HuH-7.5 (cell line): ENCODE measurements at regions not wholly inside any gene's neighbourhood (a gene's known extent, or its start where the extent isn't known, plus 50 kb on each side); places are given as distances from the start of the nearest gene placed in this dataset.
"Not testable (repeated sequence)": the region's sequence is repeated elsewhere in the genome, so short reads cannot be mapped to it uniquely, and the experiment has no call there.

Source experiments
- DNase-seq: peaks from one replicate; pipeline ENCODE4 v3.0.0; 2011; ENCODE audit warnings: low spot score

DNA sequence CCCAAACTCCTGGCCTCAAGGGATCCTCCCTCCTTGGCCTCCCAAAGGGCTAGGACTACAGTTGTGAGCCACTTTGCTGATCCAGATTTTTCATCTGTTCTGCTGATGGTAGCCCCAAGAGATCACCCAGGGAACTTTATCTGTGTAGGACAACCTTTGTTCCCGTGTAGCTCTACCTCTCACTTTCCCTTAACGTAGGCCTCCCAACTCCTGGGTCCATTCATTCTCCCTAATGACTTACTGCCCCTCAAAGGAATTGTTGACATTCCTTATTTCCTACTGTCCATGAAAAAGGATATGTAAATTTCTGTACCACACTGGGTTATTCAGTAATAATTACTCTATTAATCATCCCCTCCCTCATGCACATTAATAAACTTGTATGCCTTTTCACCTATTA, 51.0 kb upstream of the PHF24 start:
- DNase-seq: no peak

DNA sequence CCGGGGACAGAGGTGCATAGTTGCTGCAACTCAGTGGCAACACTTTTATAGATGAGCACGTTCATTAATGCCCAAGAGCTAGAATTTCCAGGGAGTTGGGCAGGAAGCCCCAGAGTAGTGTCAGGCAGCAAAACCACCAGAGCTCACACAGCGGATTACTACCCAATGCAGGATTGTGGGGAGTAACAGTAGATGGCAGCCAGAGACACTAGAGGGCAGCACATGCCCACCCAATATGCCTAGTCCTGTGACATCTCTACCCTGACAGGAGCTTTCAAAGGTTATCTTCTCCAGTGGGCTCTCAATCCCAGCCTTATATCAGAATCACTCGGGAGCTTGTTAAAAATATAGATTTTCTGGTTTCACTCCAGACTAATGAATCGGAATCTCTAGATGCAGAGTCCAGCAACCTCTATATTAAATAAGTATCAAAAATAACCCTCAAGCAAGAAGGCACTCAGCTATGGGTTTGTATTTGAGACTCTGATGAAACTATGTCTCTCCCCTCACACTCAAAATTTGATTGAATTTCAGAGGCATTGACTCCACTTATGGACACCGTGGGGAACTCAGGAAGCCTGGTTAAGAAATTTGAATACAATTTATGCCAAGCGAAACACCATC, 58.4 kb upstream of the PHF24 start:
- peak; percentile 41 for DNase-seq

DNA sequence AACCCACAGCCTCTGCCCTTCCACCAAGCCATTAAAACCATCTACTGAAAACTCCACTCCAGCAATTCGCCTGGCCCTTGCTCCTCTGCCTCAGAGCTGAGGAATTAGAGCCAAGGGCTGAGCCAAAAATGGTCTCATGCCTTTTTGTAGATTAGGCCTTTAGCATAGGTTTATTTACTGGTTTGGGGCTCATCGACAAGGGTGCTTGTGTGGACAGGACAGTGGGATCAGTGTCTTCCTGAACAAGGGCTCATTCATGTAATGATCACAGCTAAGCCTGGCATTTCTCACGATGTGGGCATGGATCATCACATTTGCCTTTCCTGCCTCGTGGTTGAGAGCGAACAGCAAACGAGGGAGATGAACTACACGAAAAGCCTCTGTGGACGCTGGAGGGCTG, 59.2 kb upstream of the PHF24 start:
- no peak for DNase-seq

DNA sequence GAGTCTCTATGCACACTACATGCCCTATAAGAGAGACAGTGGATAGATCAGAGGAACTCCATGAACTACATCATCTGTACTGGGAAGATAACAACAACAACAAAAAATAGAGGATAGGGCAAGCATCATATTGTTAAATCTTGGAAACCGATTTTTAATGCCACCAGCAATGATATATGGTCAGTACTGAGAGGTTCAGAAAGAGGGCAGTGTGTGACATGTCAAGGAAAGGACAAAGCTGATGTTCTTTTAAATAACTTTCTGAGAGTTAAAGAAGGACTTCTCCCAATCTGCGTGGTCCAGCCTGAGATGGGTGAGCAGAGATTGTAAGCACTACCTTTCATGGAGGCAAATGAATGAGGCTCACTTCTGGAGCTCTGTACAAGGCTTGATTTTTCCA, 62.0 kb upstream of the PHF24 start:
- DNase-seq: no peak

DNA sequence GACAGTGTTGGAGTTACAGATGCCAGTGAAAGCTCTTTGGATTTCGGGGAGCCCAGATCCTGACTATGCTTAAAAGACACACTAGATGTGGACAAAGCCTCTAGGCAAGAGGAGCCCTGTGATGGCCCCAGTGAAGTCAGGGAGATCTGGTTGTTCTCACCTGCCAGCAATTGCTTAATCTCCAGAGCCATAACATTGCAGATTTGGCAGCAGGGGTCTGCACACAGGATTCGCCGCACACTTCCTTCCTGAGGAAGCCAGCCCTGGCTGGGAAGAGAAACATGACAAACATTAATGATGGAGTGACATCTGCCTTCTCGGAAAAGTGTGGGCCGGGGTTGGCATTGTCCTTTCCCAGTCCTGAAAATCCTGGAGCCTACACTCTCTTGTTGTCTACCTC, 65.2 kb upstream of the PHF24 start:
- DNase-seq: no peak

DNA sequence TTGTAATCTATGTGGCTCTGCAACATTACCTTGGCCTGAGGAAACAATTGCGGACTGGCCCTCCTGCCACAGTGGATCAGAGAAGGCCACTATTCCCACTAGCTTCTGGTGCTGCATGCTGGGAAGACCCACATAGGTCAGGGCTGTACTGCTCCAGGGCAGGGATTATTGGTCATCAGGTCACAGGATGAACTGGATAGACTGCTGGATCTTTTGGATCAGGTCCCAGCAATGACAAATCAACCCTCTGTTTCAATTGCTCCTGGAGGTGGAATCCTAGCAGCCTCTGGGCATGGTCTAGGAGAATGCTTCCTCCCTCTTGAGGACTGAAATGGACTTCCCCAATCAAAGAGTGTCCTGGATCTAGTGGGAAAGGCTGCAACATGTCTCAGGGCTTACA, 66.7 kb upstream of the PHF24 start:
- no peak for DNase-seq

DNA sequence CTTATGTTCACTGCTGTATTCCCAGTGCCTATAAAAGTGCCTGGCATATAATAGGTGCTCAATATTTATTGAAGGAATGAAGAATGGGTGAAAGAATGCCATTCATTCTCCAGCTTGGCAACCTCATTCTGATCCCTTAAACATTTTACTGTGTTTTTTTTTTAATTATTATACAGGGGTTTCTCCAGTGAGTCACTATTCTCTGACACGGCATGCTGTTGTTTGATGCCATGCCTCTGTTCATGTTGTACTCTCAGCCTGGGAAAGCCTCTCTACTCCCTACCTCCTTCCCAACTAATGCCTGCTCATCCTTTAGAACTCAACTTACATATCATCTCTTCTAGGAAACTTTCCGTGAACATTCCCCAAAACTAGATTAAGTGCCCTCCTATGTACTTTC, 70.2 kb upstream of the PHF24 start:
- DNase-seq: no peak

DNA sequence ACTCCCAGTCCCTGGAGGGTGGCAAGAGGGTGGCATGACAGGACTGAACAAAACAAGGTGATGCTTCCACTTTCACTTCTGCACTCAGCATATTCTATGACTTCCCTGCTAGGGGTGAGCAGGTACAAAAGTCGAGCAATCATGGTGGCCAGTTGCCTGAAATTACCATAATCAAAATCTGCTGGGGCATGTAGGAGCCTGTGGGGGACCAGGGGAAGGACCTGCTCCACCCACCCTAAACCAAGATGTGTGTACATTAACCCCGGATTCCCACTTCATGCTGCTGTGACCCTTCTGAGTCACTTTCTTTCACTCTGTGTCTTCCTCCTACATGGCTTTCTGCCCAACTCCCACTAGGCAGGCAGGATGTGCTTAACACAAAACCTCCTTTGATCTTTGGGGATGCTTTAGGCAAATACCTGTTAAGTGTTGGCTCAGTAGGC, 73.3 kb upstream of the PHF24 start:
- DNase-seq: no peak

DNA sequence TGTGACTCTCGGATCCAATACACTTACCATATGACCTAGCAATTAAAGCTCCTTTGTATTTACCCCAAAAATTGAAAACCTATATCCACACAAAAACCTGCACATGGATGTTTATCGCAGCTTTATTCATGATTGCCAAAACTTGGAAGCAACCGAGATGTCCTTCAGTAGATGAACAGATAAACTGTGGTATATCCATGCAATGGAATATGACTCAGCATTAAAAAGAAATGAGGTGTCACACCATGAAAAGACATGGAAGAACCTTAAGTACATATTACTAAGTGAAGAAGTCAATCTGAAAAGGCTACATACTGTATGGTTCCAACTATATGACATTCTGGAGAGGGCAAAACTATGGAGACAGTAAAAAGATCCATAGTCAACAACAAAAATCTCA, 82.0 kb upstream of the PHF24 start:
- no peak for DNase-seq

DNA sequence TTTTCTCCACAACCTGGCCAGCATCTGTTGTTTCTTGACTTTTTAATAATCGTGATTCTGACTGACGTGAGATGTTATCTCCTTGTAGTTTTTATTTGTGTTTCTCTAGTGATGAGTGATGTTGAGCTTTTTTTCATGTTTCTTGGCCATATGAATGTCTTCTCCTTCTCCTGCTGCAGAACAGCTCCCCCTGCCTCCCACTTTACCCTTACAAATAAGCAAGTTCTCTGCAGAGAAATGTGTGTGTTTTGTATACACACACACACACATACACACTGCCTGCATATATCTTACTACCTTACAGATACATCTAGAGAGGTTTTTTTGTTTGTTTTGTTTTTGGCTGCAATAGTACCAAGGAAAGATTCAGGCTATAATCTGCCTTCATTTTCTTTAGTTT, 88.7 kb upstream of the PHF24 start:
- no peak for DNase-seq

DNA sequence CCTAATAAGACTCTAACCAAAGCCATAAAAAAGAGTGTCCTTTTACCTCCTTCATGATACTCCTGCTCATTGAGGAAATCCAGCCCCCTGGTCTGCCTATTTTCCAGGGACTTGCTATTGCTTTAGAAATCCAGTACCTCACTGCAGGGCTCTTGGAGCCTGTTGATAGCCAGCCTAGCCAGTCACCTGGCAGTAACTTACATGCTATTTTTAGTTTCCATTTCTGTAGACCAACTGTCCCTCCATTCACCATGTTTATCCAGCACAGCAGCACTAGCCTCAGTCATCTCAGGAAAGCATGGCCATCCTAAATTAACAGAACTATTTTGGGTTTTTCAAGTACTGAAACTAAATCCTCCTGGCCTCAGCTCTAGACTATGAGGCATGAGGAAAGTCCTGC, 91.5 kb upstream of the PHF24 start:
- DNase-seq: no peak

DNA sequence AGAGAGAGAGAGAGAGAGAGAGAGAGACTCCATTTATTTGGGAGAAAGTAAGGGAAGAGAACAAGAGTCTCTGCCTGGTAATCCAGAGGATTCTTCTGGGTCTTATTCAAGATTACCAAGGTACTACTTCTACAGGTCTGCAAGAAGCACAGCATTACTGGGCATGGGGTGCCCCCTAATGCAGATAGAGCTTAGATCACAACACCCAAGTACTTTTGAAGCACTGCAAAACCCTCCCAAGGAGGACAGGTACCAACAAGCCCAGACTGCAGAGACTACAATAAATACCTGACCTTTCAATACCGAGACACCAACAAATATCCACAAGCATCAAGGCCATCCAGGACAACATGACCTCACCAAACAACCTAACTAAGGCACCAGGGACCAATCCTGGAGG, 94.7 kb upstream of the PHF24 start:
- no peak for DNase-seq

DNA sequence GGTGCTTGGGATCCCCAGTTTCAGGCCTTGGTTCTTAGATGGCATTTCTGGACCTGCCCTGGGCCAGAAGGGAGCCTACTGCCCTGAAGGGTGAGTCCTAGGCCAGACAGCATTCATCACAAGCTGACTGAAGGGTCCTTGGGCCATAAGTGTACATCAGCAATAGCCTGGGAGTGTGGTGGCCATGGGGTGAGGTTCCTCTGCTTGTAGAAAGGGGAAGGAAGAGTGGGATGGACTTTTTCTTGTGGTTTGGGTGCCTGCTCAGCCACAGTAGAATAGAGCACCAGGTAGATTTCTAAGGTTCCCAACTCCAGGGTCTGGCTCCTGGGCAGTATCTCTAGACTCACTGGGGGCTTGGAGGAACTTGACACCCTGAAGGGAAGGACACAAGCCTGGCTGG, 95.2 kb upstream of the PHF24 start:
- DNase-seq: no peak

DNA sequence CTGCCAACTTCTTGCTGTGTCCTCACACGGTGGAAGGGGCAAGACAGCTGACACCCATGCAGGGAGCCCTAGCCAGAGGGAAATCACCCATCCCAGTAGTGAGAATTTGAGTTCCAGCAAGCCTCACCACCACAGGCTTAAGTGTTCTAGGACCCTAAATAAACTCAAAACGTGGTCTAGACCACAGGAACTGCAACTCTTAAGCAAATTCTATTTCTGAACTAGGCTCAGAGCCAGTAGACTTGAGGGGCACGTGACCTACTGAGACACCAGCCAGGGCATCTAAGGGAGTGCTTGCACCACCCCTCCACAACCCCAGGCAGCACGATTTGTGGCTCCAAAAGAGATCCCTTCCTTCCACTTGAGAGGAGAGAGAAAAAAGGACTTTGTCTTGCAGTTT, 96.0 kb upstream of the PHF24 start:
- DNase-seq: no peak

DNA sequence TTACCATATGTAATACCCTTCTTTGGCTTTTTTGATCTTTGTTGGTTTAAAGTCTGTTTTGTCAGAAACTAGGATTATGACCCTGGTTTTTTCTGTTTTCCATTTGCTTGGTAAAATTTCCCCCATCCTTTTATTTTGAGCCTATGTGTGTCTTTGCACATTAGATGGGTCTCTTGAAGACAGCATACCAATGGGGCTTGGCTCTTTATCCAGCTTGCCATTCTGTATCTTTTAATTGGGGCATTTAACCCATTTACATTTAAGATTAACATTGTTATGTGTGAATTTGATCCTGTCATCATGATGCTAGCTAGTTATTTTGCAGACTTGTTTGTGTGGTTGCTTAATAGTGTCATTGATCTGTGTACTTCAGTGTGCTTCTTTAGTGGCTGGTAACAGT, 103.1 kb upstream of the PHF24 start:
- not testable (repeated sequence) for DNase-seq

DNA sequence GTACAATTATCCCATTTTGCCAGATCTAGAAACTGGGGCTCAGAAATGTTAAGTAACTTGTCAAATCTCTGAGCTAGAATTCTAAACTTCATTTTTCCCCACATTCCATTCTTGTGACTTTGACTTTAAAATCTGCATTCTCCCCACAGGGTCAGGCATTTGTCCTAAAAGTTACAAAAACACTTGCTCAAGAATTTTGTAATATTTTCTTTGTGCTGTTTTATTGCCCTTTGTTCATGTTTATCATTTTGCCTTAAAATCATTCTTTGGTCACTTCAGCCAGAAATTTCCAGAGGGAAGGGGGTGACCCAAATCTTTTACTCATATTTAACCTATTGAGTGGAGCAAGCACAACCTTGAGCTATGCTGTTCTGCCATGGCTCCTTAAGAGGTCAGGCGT, 120.1 kb upstream of the CCL21 start:
- no peak for DNase-seq

DNA sequence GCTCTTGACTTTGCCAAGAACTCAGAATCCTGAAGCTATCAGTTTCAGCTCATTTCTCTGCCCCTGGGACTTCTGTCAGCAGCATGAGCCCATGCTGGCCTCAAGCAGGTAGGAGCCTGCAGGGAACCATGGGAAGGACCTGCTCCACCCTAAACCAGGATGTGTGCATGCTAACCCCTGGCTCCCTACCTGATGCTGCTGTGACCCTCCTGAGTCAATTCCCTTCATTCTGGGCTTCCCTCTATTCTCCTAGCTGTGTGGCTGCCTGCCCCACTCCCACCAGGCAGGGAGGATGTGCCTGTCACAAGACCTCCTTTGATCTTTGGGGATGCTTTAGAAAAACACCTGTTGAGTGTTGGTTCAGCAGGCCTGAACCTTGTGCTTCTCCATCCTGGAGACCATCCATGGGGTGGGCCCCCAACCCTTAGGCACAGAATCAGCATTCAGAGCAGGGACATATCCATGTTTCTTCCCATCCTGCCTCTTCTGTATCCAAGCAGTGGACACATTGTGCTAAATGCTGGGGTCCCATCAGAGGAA, 117.1 kb upstream of the CCL21 start:
- DNase-seq: no peak

DNA sequence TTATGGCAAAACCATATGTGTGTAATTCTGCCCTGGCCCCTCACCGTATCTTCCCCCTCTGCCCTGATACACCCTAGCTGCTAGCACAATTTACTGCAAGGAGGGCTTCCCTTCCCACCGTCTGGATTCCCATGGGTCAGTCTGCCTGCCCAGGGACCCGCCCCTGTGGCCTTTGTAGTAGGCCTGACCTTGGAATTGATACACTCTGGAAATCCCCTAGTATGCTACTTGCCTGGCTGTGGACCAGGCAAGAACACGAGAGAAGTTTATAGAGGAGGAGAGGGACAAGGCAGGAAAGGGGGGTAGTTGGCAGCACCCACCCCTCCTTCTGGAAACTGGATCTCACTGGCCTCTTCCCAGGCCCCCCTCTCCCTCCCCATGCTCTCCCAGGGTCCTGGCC, 115.8 kb upstream of the CCL21 start:
- DNase-seq: no peak

DNA sequence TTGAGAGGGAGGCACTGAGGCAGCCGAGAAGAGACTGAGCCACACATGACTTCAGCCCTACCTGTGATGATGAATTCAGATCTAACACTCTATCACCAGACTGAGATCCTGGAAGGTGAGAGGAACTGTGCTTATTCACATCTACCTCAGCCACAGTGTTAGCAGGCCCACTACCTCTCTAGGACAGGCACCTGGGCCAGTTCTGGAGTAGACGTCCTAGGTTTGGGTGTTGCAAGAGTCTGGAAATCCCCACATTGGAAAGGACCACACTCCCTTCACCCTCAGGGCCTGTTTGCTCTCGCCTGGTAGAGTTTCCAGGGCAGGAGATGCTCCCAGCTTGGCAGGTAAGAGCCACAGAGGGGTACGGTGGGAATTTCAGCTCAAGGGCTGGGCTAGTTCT, 113.8 kb upstream of the CCL21 start:
- DNase-seq: no peak

DNA sequence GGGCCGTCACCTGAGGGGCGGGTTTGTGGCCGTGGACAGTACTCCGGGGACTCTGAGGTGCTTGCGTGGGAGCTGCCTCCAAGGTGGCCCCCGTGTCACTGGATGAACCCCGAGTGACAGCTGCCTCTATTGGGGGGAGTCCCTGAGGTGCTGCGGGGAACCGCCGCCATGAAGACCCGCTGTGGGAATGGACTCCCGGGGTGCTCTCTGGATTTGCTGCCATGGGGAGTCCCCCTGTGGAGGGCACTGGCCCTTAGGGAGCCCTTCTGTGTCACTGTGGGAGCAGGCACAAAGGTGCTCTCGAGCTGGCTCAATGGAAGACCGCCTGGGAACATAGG, 100.2 kb upstream of the CCL21 start:
- no peak for DNase-seq

DNA sequence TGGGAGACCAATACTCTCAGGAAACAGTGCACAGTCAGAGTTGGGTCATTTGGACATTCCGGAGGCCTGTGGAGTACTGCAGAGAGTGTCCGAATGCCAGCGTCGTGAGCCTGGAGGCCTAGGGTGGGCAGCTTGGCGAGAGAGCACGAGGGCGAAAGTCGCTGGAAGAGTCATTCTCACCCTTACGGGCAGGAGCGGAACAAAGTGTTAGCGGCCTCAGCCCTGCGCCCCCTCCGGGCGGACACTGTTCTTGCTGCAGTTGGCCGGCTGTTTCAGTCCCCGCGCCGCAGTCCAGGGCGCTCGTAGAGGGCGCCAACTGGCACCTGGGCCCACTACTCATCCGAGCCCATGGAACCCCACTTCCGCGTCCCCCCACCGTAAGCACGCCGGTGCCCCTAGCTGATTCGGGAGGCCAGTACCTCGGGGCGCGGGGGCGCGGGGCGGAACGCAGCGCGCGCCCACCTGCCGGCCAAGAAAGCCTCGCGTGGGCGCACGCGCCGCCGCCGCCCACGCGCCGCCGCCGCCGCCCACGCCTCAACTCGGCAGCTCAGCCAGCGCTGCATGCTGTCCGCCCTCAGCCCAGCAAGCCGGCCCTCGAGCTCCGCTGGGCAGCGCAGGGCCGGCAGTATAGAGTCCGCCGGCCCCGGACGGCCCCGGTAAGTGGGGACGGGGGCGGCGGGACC, 99.7 kb upstream of the CCL21 start:
- DNase-seq: peak; percentile 32

DNA sequence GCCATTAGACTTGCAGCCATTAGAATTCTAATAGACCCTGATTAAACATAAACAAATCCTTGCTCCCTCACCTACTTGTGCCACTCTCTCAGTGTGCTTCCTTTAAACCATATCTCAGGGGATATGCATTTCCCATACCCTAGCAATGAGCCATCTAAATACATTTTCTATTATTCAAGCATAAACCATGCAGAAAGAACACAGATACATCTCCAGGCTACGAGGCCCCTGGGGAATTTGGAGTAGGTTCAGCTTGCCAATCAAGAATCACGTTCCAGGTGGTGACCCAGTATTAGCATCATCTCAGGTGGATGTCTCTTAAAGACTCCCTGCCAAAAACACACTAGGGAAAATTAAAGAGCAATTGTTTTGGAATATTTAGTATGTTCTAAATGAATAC, 93.0 kb upstream of the CCL21 start:
- DNase-seq: no peak

DNA sequence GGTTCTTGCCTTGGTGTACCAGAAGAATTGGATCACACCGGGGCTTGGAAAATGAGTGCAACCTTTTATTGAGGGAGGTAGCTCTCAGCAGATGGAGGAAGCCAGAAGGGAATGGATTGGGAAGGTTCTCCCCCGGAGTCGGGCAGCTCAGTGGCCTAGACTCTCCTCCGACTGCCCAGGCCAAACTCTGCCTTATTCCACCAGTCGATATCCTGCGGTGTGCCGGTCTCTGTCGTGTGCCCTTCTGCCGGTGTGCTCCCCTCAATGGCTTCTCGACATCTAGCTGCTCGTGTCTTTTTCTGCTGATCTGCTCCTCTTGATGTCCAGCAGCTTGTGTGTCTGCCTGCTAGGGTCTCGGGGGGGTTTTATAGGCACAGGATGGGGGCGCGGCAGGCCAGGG, 87.4 kb upstream of the CCL21 start:
- DNase-seq: no peak

DNA sequence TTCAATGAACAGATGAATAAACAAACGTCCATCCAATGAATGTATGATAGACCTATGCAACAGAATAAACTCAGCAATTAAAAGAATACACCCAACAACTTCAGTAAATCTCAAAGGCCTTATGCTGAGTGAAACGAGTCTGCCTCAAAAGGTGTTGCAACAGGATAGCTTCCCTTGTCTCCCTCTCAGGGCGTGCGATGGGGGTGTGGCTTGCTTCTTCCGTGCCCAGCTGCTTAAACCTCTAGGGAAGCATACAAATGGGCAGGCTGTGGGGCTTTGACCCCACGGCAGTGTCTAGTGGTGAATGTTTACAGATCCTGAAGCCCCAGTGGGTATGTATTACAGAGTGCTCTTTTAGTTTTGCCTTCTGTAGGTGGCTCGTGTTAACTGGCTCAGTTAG, 87.0 kb upstream of the CCL21 start:
- DNase-seq: no peak
